ENCODE measurements at regions not wholly inside any gene's neighbourhood (a gene's known extent, or its start where the extent isn't known, plus 50 kb on each side); places are given as distances from the start of the nearest gene placed in this dataset.
A peak's percentile ranks its signal among the peaks of the same experiment; 100 is the strongest.

- no peak overlapping the region for H3K4me3 ChIP-seq
- no peak overlapping the region for H2AFZ ChIP-seq
- H3K27ac ChIP-seq = no peak overlapping the region
- H3K9me2 ChIP-seq (ENCODE audit: insufficient read depth) = no peaks in the 10 kb centered on the region
- no TSS peak for BruUV-seq (replicated peaks)
- DNase-seq = peak in 1 of 2 experiments; percentile 7
- no peaks in the 10 kb centered on the region for H4K20me1 ChIP-seq (ENCODE audit: insufficient read depth)
- no peaks in the 10 kb centered on the region for H3K27me3 ChIP-seq (ENCODE audit: insufficient read depth, low read depth)
- CTCF ChIA-PET = no interaction called here
- no peak overlapping the region for H3K4me2 ChIP-seq
- no peaks in the 10 kb centered on the region for H3K36me3 ChIP-seq (ENCODE audit: low read depth)
- H3F3A ChIP-seq (ENCODE audit: insufficient read depth, low read depth) = no peaks in the 10 kb centered on the region
- TF ChIP-seq EZH2 (IDR thresholded peaks at IDR 0.05; ENCODE audit: low read depth) (no peak), CTCF (conservative IDR thresholded peaks at IDR 0.05) (peak; percentile 53)
- POLR2A ChIA-PET (ENCODE audit: unreplicated experiment) = no interaction called here
- intact Hi-C loops (cut with micrococcal nuclease; ENCODE audit: unreplicated experiment) = loop anchor here (10.0 kb wide), 1 partner anchor 349 kb away; no protein-coding TSS in a partner anchor
- H3K9me3 ChIP-seq (ENCODE audit: insufficient read depth, low read depth) = no peaks in the 10 kb centered on the region
- H3K4me1 ChIP-seq (replicated peaks; ENCODE audit: insufficient read depth) = no peaks in the 10 kb centered on the region
- H3K79me2 ChIP-seq (ENCODE audit: low read depth) = no peaks in the 10 kb centered on the region
Observed at GRCh38 chr4:14254252-14254651, 626.7 kb upstream of the BOD1L1 start.

- Histone ChIP-seq H4K20me1 (ENCODE audit: insufficient read depth) (no peaks in the 10 kb centered on the region), H3K27ac (no peak overlapping the region), H2AFZ (no peak overlapping the region), H3K36me3 (ENCODE audit: low read depth) (no peaks in the 10 kb centered on the region), H3K79me2 (ENCODE audit: low read depth) (no peaks in the 10 kb centered on the region), H3F3A (ENCODE audit: insufficient read depth, low read depth) (no peaks in the 10 kb centered on the region), H3K27me3 (ENCODE audit: insufficient read depth, low read depth) (no peaks in the 10 kb centered on the region), H3K9me3 (ENCODE audit: insufficient read depth, low read depth) (no peaks in the 10 kb centered on the region), H3K9me2 (ENCODE audit: insufficient read depth) (no peaks in the 10 kb centered on the region), H3K4me1 (replicated peaks; ENCODE audit: insufficient read depth) (no peaks in the 10 kb centered on the region), H3K4me2 (no peak overlapping the region), H3K4me3 (no peak overlapping the region)
- intact Hi-C loops (cut with micrococcal nuclease; ENCODE audit: unreplicated experiment) = loop anchor here (10.0 kb wide), 1 partner anchor 350 kb away; no protein-coding TSS in a partner anchor
- ChIA-PET POLR2A (ENCODE audit: unreplicated experiment) (no interaction called here), CTCF (no interaction called here)
- DNase-seq = no peak
- TF ChIP-seq CTCF (conservative IDR thresholded peaks at IDR 0.05) = no peak
- no peak for TF ChIP-seq EZH2 (IDR thresholded peaks at IDR 0.05; ENCODE audit: low read depth)
- no TSS peak for BruUV-seq (replicated peaks)
Observed at GRCh38 chr4:14254926-14255325, 627.4 kb upstream of the BOD1L1 start.

GRCh38 chr4:14257903-14258302, 630.4 kb upstream of the BOD1L1 start:
- CTCF ChIA-PET = no interaction called here
- no peaks in the 10 kb centered on the region for H3K9me2 ChIP-seq (ENCODE audit: insufficient read depth)
- intact Hi-C loops (cut with micrococcal nuclease; ENCODE audit: unreplicated experiment) = loop anchor here (10.0 kb wide), 1 partner anchor 353 kb away; no protein-coding TSS in a partner anchor
- POLR2A ChIA-PET (ENCODE audit: unreplicated experiment) = no interaction called here
- TF ChIP-seq EZH2 (IDR thresholded peaks at IDR 0.05; ENCODE audit: low read depth) (no peak), CTCF (conservative IDR thresholded peaks at IDR 0.05) (no peak)
- H3K27ac ChIP-seq = no peak overlapping the region
- no peaks in the 10 kb centered on the region for H3K36me3 ChIP-seq (ENCODE audit: low read depth)
- no peak overlapping the region for H2AFZ ChIP-seq
- no peak overlapping the region for H3K4me2 ChIP-seq
- no peak overlapping the region for H3K4me3 ChIP-seq
- no peaks in the 10 kb centered on the region for H3K79me2 ChIP-seq (ENCODE audit: low read depth)
- BruUV-seq (replicated peaks) = no TSS peak
- H4K20me1 ChIP-seq (ENCODE audit: insufficient read depth) = no peaks in the 10 kb centered on the region
- no peaks in the 10 kb centered on the region for H3F3A ChIP-seq (ENCODE audit: insufficient read depth, low read depth)
- H3K27me3 ChIP-seq (ENCODE audit: insufficient read depth, low read depth) = no peaks in the 10 kb centered on the region
- no peaks in the 10 kb centered on the region for H3K4me1 ChIP-seq (replicated peaks; ENCODE audit: insufficient read depth)
- DNase-seq = no peak
- no peaks in the 10 kb centered on the region for H3K9me3 ChIP-seq (ENCODE audit: insufficient read depth, low read depth)
